Tibial artery (tissue), 4 donors: ENCODE measurements at regions not wholly inside any gene's neighbourhood (a gene's known extent, or its start where the extent isn't known, plus 50 kb on each side); places are given as distances from the start of the nearest gene placed in this dataset.

ENCODE experiments used
- DNase-seq, 2 donors: peaks; one replicate each; pipeline ENCODE4 v3.0.0-alpha.2; 2019
- H3K27ac ChIP-seq, 2 donors: fragments of 200-600 bp; sonication (generic) in 1 of 2; 1 replicate in 1 of 2; 2 replicates in 1 of 2; pipeline ENCODE4 v1.5.1; 2018 to 2019; ENCODE audit warnings: mild to moderate bottlenecking in 1 of 2
- H3K27me3 ChIP-seq, 2 donors: fragments of 200-600 bp; sonication (generic) in 1 of 2; one replicate each; pipeline versions ENCODE4 v1.5.1 to v1.6.0; 2016 to 2019
- H3K36me3 ChIP-seq, 3 donors: fragments of 200-600 bp; sonication (generic) in 2 of 3; one replicate each; pipeline ENCODE4 v1.5.1; 2016 to 2019; ENCODE audit warnings: mild to moderate bottlenecking in 2 of 3
- H3K4me1 ChIP-seq, 4 donors: fragments of 200-600 bp; sonication (generic) in 2 of 4; 1 replicate in 3 of 4; 2 replicates in 1 of 4; pipeline ENCODE4 v1.5.1; 2016 to 2019
- H3K4me3 ChIP-seq, 2 donors: fragments of 200-600 bp; sonication (generic) in 1 of 2; 1 replicate in 1 of 2; 2 replicates in 1 of 2; pipeline ENCODE4 v1.5.1; 2018 to 2019; ENCODE audit warnings: mild to moderate bottlenecking in 2 of 2
- H3K9me3 ChIP-seq, 3 donors: fragments of 200-600 bp; sonication (generic) in 1 of 3; one replicate each; pipeline ENCODE4 v1.5.1; 2016 to 2019
- intact Hi-C: fragments of 100-400 bp; cut with DNase I; formaldehyde crosslinking; loops from one replicate; pipeline ENCODE4 v1.15.0; 2023; ENCODE audit warnings: low total_unique reads
- TF ChIP-seq, protein P1 (sequence below), 2 experiments: fragments of 200-600 bp in 1 of 2; fragments of 450-650 bp in 1 of 2; IDR thresholded peaks; one replicate each; pipeline ENCODE4 v1.5.1; 2017 to 2019; ENCODE audit warnings: antibody characterized with exemption in 2 of 2, mild to moderate bottlenecking in 1 of 2, moderate library complexity in 1 of 2

DNA sequence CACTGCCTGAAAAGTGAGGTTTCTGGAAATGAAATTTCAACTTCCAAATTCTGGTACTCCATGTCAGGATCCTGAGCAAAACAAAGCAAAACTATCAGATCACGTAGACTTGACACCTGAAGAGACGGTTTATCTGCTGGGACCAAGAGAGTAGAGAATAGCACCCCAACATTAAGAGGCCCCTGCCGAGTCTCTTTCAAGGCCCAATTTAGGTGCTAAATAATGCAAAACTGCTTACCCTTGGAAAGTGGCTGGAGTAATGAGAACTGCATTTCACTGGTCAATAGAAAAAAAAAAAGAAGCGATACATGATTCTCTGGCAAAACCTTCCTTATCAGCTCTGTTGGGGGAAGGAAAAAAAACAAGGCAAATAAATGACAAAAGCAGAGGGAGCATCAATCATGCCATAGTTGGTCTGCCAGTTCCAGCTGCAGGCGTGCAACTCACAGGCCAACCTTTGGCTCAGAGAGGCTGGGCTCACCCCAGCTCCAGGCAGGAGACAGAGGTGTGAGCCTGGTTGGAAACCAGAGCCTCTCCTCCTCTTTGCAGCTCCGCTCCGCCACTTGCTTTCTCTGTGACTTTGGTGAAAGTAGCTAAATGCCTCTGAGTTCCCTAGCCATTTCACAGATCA, 595.2 kb downstream of the TOX3 start:
- Histone ChIP-seq H3K9me3 (no peaks in the 10 kb centered on the region), H3K36me3 (no peaks in the 10 kb centered on the region), H3K27ac (no peak overlapping the region), H3K4me1 (no peaks in the 10 kb centered on the region), H3K4me3 (no peak overlapping the region), H3K27me3 (no peaks in the 10 kb centered on the region)
- TF ChIP-seq, protein P1, sequence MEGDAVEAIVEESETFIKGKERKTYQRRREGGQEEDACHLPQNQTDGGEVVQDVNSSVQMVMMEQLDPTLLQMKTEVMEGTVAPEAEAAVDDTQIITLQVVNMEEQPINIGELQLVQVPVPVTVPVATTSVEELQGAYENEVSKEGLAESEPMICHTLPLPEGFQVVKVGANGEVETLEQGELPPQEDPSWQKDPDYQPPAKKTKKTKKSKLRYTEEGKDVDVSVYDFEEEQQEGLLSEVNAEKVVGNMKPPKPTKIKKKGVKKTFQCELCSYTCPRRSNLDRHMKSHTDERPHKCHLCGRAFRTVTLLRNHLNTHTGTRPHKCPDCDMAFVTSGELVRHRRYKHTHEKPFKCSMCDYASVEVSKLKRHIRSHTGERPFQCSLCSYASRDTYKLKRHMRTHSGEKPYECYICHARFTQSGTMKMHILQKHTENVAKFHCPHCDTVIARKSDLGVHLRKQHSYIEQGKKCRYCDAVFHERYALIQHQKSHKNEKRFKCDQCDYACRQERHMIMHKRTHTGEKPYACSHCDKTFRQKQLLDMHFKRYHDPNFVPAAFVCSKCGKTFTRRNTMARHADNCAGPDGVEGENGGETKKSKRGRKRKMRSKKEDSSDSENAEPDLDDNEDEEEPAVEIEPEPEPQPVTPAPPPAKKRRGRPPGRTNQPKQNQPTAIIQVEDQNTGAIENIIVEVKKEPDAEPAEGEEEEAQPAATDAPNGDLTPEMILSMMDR (IDR thresholded peaks at IDR 0.05): no peak
- DNase-seq: no peak
- intact Hi-C loops: no loop called here

DNA sequence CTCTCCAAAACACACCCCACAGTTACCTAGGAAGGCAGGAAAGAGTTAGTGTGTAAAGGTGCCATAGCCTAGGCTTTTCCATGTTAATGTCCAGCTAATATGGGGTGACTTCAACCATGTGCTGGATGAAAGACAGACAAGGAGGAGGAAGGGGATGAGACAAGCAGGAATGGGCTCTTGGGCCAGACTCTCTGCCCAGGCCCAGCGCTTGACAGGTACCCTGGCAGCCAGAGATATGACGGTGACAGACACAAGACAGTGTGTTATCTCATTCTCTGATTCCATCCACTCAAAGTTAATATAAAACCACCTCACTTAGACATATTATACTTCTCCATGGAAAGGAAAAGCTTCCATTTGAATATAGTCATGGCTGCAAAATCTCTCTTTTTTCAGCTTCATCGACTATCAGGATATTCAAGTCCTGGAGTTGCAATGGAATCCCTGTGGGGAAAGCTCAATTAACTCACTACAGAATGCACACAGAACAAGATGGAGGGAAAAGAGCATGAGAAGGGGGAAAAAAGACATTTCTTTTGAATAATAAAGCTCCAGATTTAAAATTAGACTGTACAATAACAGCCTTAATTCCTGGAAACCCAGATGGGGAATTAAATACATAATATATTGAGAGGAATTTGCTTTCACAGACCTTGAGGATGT, 596.7 kb downstream of the TOX3 start:
- TF ChIP-seq, protein P1 (IDR thresholded peaks at IDR 0.05): no peak
- intact Hi-C loops: no loop called here
- no peak overlapping the region for H3K4me3 ChIP-seq

DNA sequence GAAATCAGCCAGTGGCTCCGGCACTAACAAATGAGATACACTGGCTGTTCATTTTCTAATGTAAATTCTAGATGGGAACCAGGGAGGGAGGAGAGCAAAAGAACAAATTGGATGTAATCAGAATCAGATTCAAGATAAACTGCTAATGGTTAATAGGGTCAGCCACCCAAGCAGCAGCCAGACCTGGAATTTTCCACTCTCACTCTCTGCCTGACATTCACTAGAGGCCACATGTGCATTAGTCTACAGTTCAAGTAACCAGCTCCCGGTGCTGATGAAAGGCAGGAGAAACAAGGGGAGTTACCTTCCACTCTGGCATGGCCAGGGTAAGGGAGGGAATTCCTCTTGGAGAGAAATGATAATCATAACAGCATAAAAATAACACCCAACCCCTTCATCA, 597.7 kb downstream of the TOX3 start:
- intact Hi-C loops: no loop called here

More for the DNA sequence above, 596.7 kb downstream of the TOX3 start:
- no peak for DNase-seq
- Histone ChIP-seq H3K9me3 (no peaks in the 10 kb centered on the region), H3K36me3 (no peaks in the 10 kb centered on the region), H3K27ac (no peak overlapping the region), H3K4me1 (no peaks in the 10 kb centered on the region), H3K27me3 (no peaks in the 10 kb centered on the region)

DNA sequence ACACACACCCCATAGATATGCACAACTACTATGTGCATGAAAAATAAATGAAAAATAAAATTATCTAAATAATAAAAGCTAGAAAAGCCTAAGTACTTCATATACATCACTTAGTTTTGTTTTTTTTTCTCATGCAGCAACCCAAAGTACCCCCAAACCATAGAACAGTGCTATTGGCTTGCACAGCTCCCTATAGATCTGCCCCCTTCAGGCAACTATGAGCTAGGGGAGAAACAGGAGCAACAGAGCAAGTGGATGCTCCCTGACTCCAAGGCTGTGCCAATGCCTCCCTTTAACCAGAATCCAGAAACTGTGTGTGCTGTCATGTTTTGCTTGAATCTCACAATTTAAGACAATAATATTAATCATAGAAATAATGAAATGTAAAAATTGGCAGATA, 605.5 kb downstream of the TOX3 start:
- no peaks in the 10 kb centered on the region for H3K4me1 ChIP-seq
- intact Hi-C loops: no loop called here
- no peaks in the 10 kb centered on the region for H3K36me3 ChIP-seq
- no peak overlapping the region for H3K27ac ChIP-seq
- TF ChIP-seq, protein P1 (IDR thresholded peaks at IDR 0.05): no peak
- H3K4me3 ChIP-seq: no peak overlapping the region
- no peaks in the 10 kb centered on the region for H3K9me3 ChIP-seq
- H3K27me3 ChIP-seq: no peaks in the 10 kb centered on the region
- no peak for DNase-seq

More for the DNA sequence above, 597.7 kb downstream of the TOX3 start:
- DNase-seq: no peak
- TF ChIP-seq, protein P1 (IDR thresholded peaks at IDR 0.05): no peak
- H3K4me3 ChIP-seq: no peak overlapping the region
- H3K4me1 ChIP-seq: no peaks in the 10 kb centered on the region
- no peaks in the 10 kb centered on the region for H3K27me3 ChIP-seq
- H3K27ac ChIP-seq: no peak overlapping the region
- H3K9me3 ChIP-seq: no peaks in the 10 kb centered on the region
- H3K36me3 ChIP-seq: no peaks in the 10 kb centered on the region

DNA sequence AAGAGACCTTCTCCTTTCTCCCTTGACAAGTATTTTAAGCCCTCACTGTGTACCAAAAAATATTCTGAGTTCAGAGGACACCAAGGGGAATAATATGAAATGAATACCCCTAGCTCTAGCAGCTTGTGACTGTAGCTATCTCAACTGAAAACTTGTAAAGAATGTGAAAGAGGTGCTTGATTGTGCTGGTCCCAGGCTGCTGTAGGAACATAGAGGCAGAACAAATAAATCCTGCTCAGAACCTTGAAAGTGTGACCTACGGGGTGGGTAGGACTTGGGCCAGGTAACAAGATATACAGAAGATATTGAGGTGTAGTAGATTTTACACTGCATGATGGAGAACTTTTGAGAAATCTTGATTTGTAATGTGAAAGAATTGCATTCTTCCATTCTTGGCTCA, 606.8 kb downstream of the TOX3 start:
- TF ChIP-seq, protein P1 (IDR thresholded peaks at IDR 0.05): no peak
- no peaks in the 10 kb centered on the region for H3K9me3 ChIP-seq
- no peaks in the 10 kb centered on the region for H3K27me3 ChIP-seq
- no peak overlapping the region for H3K27ac ChIP-seq
- no peaks in the 10 kb centered on the region for H3K4me1 ChIP-seq
- intact Hi-C loops: no loop called here
- no peak overlapping the region for H3K4me3 ChIP-seq
- H3K36me3 ChIP-seq: no peaks in the 10 kb centered on the region
- no peak for DNase-seq
